DMS53 treated with DMSO at 0.1 percent for 48 hours (cell line): ENCODE measurements at regions not wholly inside any gene's neighbourhood (a gene's known extent, or its start where the extent isn't known, plus 50 kb on each side); places are given as distances from the start of the nearest gene placed in this dataset.

Experiments used
- DNase-seq: peaks from one replicate; lab custom pipeline; 2025; ENCODE audit not compliant: unreplicated experiment; lab: John Stamatoyannopoulos, UW

GRCh38 chr5:167603135-167603534, 688.3 kb upstream of the WWC1 start:
- DNase-seq: no peak

- DNase-seq: no peak
Observed at GRCh38 chr5:167608390-167609272, 682.8 kb upstream of the WWC1 start.

GRCh38 chr5:167614294-167615021, 677.0 kb upstream of the WWC1 start:
- no peak for DNase-seq

- no peak for DNase-seq
Observed at GRCh38 chr5:167616043-167616890, 675.2 kb upstream of the WWC1 start.

- no peak for DNase-seq
Observed at GRCh38 chr5:167623354-167623753, 668.1 kb upstream of the WWC1 start.

DNA sequence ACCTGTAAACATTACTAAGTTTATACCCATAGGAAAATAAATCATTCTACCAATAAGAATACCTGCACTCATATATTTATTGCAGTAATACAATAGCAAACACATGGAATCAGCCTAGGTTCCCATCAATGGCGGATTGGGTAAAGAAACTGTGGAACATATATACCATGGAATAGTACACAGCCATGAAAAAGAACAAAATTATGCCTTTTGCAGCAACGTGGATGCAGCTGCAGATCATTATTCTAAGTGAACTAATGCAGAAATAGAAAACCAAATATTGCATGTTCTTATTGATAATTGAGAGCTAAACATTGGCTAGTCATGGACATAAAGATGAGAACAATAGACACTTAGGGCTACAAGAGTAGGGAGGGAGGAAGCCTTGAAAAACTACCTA, 667.4 kb upstream of the WWC1 start:
- no peak for DNase-seq

DNA sequence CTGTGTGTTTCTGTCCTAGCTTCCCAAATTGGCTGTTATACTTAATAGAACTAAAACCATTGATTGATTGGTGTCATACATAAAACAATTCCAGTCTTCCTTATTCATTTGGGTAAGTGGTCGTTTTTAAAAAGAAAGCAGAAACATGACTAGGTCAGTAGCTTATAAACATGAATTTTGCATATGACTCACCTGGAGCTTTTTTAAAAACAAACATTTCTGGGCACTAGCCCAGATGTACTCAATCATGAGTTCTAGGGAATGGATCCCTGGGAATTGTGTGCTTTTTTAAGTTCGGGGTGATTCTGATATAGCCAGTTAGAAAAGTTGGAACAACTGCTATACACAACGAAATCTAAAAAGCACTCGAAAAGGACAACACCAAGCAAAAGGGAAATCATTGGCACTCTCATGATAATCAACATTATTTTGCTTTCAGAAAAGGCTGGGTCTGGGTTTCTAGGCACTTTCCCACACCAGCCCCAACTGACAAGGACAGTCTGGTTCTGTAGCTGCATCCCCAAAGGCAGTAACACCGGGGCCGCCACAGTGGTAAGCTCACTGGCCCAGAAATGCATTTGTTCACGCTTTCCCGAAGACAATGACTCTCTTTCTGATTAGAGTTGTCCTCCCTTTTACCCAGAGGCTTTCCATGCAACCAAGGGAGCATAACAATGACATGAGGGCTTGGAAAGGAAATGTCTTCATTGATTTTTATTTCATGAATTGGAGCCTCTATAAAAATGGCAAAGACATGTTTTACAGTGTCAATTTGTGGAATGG, 664.9 kb upstream of the WWC1 start:
- DNase-seq: no peak

DNA sequence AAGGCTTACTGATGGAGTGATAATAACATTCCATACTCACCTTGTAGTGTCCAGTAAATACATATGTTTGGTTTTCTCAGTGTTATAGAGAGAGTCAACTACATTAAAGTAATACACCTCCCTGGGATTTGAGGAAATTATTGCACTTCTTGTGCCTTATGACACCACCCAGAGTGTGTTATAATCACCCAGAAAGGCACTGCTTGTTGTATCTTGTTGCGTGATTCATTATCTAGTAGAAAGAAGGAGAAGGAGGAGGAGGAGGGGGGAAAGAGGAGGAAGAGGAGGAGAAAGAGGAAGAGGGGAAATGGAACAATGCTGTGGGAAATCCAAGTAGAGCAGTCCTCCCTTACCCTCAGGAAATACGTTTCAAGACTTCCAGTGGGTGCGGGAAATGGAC, 661.8 kb upstream of the WWC1 start:
- no peak for DNase-seq

- DNase-seq: no peak
Observed at GRCh38 chr5:167631191-167631590, 660.3 kb upstream of the WWC1 start.

GRCh38 chr5:167633114-167633513, 658.3 kb upstream of the WWC1 start:
- no peak for DNase-seq

DNA sequence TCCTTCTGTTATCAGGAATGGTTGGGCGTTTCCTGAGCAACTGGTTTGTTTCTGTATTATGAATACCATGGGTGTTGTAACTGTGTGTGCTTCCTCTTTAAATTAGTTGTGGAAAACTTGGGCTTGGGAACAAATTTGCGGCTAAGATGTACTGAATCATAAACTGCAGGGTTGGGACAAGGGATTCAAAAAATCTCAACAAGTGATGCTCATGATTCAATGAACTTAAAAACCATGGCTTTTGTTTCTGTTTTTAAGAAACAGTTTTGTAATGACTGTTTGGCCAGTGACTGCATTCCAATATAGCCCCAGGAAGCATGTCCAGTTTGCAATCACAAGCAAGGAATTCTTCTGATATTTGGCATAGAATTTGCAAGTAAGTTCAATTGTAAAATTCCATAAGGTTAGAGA, 657.5 kb upstream of the WWC1 start:
- no peak for DNase-seq

DNA sequence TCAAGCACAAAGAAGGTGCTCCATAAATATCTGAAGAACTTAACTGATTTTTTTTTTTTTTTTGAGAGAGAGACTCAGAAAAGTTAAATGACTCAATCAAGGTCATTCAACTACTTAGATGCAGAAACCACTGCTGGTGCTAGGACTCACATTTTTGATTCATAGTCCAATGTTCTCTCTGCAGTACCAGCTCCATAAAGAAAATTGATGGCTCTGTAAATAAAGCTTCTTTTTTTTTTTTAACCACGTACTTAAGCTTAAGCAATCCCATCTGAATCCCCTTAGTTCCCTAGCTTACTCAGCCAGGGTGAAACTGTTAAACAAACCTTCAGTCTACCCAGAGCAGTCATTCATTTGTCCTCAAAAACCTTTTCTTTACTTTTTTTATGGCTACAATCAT, 657.0 kb upstream of the WWC1 start:
- no peak for DNase-seq

DNA sequence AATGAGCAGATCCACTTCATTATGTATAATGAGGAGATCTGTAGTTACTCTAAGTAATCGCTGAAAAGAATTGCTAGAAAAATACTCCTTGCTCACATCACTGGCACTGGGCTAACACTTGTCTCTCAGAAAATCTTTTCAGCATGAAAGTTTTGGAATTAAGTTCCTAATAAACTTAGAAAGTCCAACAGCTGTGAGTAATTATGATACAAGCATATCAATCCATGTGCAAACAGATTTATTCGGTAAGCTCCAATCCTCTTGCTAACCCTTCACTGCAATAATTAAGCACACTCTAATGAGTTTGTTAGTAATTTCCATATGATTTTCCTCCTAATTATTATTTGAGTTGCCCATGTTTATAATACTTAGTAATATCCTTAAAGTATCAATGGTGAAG, 652.6 kb upstream of the WWC1 start:
- no peak for DNase-seq

GRCh38 chr5:167639273-167639672, 652.2 kb upstream of the WWC1 start:
- DNase-seq: no peak

DNA sequence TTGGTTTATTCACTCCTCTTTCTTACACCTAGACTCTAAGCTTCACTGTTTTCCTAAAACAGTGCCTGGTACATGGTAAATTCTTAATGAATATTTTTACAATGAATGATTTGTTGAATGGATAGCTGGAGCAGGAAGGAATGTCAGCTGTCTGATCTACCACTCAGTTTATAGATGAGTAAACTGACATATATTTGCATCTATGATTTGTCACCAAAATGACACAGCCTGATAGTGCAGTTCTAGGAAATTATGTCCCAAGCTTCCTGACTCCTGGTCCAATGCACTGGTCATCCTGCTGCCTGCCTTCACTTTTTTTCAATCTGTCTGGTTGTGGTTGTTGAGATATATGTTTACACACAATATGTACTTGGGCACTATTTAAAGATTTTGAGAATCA, 651.7 kb upstream of the WWC1 start:
- no peak for DNase-seq

DNA sequence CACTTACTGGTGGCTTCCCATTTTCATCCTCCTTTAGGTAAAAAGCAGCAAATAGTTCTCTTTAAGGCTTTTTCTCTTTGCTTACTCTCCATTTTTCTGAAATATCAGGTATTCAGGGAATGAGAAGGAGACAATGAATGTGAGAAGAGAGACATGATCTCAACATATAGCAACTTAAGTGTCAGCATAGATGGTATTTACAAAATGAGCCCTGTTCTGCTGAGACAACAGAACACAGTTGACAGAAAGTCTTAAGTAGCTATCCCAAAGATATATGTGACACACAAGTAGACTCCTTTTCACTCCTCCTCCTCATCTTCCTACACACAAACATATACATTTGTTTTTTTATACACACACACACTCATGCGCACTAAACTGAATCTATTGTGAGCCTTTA, 649.3 kb upstream of the WWC1 start:
- no peak for DNase-seq

- DNase-seq: no peak
Observed at GRCh38 chr5:167642779-167643517, 648.5 kb upstream of the WWC1 start.

DNA sequence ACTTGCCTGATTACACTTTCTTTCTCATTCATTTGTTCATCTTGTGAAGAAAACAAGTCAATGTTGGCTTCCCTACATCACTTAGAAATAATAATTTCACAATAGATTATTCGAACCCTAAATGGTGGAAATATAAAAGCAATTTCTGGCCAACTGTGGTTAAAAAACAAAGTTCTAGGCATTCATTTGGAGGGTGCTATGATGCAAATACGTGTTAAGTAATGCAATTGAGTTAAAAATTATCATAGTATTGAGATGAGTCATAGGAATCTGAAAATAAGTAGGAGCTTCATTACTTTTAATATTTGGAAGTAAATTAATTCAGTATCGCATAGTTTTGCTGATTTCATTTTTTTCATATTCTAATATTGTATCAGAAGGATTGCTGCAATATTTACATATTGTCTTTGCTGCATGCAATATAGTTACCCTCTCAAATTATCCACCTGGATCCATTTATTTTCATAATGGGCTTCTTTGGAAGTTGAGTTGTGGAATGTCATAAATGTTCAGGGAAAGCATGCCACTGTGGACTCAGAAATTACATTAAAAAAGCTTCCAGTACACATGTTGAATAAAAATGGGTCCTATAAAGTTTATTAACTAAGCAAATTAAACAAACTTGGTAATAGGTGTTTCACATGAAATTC, 647.7 kb upstream of the WWC1 start:
- DNase-seq: no peak

GRCh38 chr5:167644619-167645018, 646.8 kb upstream of the WWC1 start:
- DNase-seq: no peak

DNA sequence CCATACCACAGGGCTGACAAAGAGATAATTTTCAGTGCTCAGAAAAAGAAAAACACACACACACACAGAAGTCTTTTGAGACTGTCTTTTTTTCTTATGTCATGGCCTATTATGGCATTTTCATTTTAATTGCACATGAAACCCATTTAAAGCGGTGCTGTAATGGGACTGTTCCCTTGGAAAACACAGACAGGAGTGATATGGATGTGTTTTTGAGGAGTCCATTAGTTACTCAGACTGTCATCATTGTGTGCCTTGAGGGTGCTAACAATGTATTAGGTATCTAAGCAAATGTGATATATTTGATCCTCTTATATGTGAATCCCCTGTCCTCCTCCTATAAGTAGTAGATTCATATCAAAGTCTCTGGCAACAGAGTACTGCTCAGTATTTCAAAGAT, 642.0 kb upstream of the WWC1 start:
- no peak for DNase-seq
